ENCODE measurements at regions not wholly inside any gene's neighbourhood (a gene's known extent, or its start where the extent isn't known, plus 50 kb on each side); places are given as distances from the start of the nearest gene placed in this dataset.

DNA sequence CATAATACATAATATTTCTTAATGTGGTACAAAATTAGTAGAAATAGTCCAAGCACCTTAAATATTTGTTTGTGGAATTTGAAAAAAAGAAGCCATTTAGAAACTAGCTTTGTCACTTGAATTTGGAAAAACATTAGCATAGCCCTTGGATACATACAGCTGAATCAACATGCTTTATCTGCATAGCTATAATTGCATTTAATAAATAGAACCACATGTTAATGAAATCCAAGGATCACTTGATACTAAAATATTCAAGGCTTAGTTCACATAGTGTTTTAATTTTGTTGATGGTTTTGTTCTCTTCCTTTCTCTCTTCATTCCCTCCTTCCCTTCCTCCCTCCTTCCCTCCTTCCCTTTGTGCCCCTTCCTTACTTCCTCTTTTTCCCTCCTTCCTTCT lies 169.4 kb upstream of the NRXN1 start:
- ChIA-PET CTCF (no interaction called here), POLR2A (ENCODE audit: low non-redundant PET) (no interaction called here)
- no peak overlapping the region for H3K27ac ChIP-seq (ENCODE audit: low read depth, low read length, poor library complexity, severe bottlenecking)
- DNase-seq (ENCODE audit: low spot score): no peak
- H3K9me3 ChIP-seq (ENCODE audit: low read depth, low read length, poor library complexity, severe bottlenecking): no peaks in the 10 kb centered on the region
- BruUV-seq (replicated peaks): no TSS peak
- no peaks in the 10 kb centered on the region for H3K36me3 ChIP-seq (ENCODE audit: insufficient read depth, low read length, poor library complexity, severe bottlenecking)
- intact Hi-C loops (cut with micrococcal nuclease; ENCODE audit: unreplicated experiment): no loop called here
- no peak overlapping the region for H3K4me3 ChIP-seq (ENCODE audit: low read depth, low read length, poor library complexity, severe bottlenecking)
- H3K4me1 ChIP-seq (ENCODE audit: insufficient read depth, low read length, poor library complexity, severe bottlenecking): no peaks in the 10 kb centered on the region
- H3K27me3 ChIP-seq (replicated peaks; ENCODE audit: insufficient read depth, low read depth, low read length, poor library complexity): no peaks in the 10 kb centered on the region
- TF ChIP-seq EZH2 (IDR thresholded peaks at IDR 0.05; ENCODE audit: borderline replicate concordance, low read depth, low read length, poor library complexity, severe bottlenecking): no peak
- TF ChIP-seq, protein P1, sequence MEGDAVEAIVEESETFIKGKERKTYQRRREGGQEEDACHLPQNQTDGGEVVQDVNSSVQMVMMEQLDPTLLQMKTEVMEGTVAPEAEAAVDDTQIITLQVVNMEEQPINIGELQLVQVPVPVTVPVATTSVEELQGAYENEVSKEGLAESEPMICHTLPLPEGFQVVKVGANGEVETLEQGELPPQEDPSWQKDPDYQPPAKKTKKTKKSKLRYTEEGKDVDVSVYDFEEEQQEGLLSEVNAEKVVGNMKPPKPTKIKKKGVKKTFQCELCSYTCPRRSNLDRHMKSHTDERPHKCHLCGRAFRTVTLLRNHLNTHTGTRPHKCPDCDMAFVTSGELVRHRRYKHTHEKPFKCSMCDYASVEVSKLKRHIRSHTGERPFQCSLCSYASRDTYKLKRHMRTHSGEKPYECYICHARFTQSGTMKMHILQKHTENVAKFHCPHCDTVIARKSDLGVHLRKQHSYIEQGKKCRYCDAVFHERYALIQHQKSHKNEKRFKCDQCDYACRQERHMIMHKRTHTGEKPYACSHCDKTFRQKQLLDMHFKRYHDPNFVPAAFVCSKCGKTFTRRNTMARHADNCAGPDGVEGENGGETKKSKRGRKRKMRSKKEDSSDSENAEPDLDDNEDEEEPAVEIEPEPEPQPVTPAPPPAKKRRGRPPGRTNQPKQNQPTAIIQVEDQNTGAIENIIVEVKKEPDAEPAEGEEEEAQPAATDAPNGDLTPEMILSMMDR (conservative IDR thresholded peaks at IDR 0.05; ENCODE audit: low read depth, low read length): no peak

DNA sequence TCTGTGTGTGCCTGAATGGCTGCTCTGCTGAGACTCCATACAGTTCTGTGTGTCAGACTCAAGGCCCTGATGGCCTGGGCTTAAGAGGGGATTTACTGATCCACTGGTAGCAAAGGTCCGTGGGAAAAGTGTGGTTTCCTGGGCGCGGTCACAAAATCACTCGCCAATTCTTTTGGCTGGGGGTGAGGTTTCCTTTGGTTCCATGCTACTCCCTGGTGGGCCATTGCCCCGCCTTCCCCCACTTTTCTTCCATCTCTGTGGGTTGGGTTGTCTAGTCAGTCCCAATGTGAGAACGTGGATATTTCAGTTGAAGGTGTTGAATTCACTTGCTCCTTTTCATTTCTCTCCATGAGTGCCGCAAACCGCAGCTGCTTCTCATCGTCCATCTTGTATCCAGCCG lies 162.7 kb upstream of the NRXN1 start:
- Histone ChIP-seq H3K27ac (ENCODE audit: low read depth, low read length, poor library complexity, severe bottlenecking) (no peak overlapping the region), H3K4me1 (ENCODE audit: insufficient read depth, low read length, poor library complexity, severe bottlenecking) (no peaks in the 10 kb centered on the region), H3K36me3 (ENCODE audit: insufficient read depth, low read length, poor library complexity, severe bottlenecking) (no peaks in the 10 kb centered on the region), H3K27me3 (replicated peaks; ENCODE audit: insufficient read depth, low read depth, low read length, poor library complexity) (no peaks in the 10 kb centered on the region), H3K4me3 (ENCODE audit: low read depth, low read length, poor library complexity, severe bottlenecking) (no peak overlapping the region), H3K9me3 (ENCODE audit: low read depth, low read length, poor library complexity, severe bottlenecking) (no peaks in the 10 kb centered on the region)
- no TSS peak for BruUV-seq (replicated peaks)
- TF ChIP-seq EZH2 (IDR thresholded peaks at IDR 0.05; ENCODE audit: borderline replicate concordance, low read depth, low read length, poor library complexity, severe bottlenecking): no peak
- TF ChIP-seq, protein P1 (conservative IDR thresholded peaks at IDR 0.05; ENCODE audit: low read depth, low read length): no peak
- intact Hi-C loops (cut with micrococcal nuclease; ENCODE audit: unreplicated experiment): no loop called here
- ChIA-PET CTCF (no interaction called here), POLR2A (ENCODE audit: low non-redundant PET) (no interaction called here)
- DNase-seq (ENCODE audit: low spot score): no peak

DNA sequence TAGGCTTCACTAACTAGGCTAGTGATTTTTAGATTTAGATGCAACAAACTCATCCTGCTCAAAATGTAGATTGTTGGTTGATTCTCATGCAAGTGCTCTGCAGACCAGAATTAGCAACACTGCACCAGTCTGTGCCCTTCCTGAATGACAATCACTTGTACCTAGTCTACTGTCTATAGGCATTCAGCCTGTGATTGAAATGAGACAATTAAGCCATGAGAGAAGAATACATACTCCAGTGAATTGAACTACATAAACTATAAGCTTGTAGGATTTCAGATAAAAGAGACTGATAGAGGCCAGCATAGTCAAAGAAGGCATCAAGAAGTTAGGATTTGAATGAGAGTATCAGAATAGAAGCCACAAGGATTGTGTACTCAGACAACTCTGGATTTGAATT lies 138.3 kb upstream of the NRXN1 start:
- no peak overlapping the region for H3K4me3 ChIP-seq (ENCODE audit: low read depth, low read length, poor library complexity, severe bottlenecking)
- H3K27me3 ChIP-seq (replicated peaks; ENCODE audit: insufficient read depth, low read depth, low read length, poor library complexity): no peaks in the 10 kb centered on the region
- intact Hi-C loops (cut with micrococcal nuclease; ENCODE audit: unreplicated experiment): no loop called here
- ChIA-PET POLR2A (ENCODE audit: low non-redundant PET) (no interaction called here), CTCF (no interaction called here)
- no peaks in the 10 kb centered on the region for H3K4me1 ChIP-seq (ENCODE audit: insufficient read depth, low read length, poor library complexity, severe bottlenecking)
- H3K27ac ChIP-seq (ENCODE audit: low read depth, low read length, poor library complexity, severe bottlenecking): no peak overlapping the region
- no TSS peak for BruUV-seq (replicated peaks)
- no peak for DNase-seq (ENCODE audit: low spot score)
- no peaks in the 10 kb centered on the region for H3K36me3 ChIP-seq (ENCODE audit: insufficient read depth, low read length, poor library complexity, severe bottlenecking)
- no peaks in the 10 kb centered on the region for H3K9me3 ChIP-seq (ENCODE audit: low read depth, low read length, poor library complexity, severe bottlenecking)
- TF ChIP-seq EZH2 (IDR thresholded peaks at IDR 0.05; ENCODE audit: borderline replicate concordance, low read depth, low read length, poor library complexity, severe bottlenecking): no peak
- TF ChIP-seq, protein P1 (conservative IDR thresholded peaks at IDR 0.05; ENCODE audit: low read depth, low read length): no peak
